Uterus (tissue), 3 donors: ENCODE measurements at regions not wholly inside any gene's neighbourhood (a gene's known extent, or its start where the extent isn't known, plus 50 kb on each side); places are given as distances from the start of the nearest gene placed in this dataset.

Experiments used
- DNase-seq, 2 donors: peaks; one replicate each; pipeline ENCODE4 v3.0.0-alpha.2; 2019 to 2020
- H3K27ac ChIP-seq, 2 donors: fragments of 200-600 bp; sonication (generic); 1 replicate in 1 of 2; 2 replicates in 1 of 2; pipeline ENCODE4 v1.5.1; 2016 to 2018
- H3K27me3 ChIP-seq, 2 donors: fragments of 200-600 bp; sonication (generic); one replicate each; pipeline ENCODE4 v1.5.1; 2018 to 2019; ENCODE audit warnings: control low read depth in 1 of 2
- H3K36me3 ChIP-seq, 2 donors: fragments of 200-600 bp; sonication (generic); one replicate each; pipeline ENCODE4 v1.5.1; 2019; ENCODE audit warnings: control low read depth in 1 of 2
- H3K4me1 ChIP-seq, 2 donors: fragments of 200-600 bp; sonication (generic); one replicate each; pipeline ENCODE4 v1.5.1; 2018 to 2019; ENCODE audit warnings: control low read depth in 1 of 2
- H3K4me3 ChIP-seq, 2 donors: fragments of 200-600 bp; sonication (generic); 1 replicate in 1 of 2; 2 replicates in 1 of 2; pipeline ENCODE4 v1.5.1; 2018 to 2019; ENCODE audit warnings: mild to moderate bottlenecking in 1 of 2
- H3K9me3 ChIP-seq, 2 donors: fragments of 200-600 bp; sonication (generic); one replicate each; pipeline ENCODE4 v1.5.1; 2019; ENCODE audit warnings: control low read depth in 1 of 2
- POLR2A ChIP-seq, 2 donors: fragments of 450-650 bp; IDR thresholded peaks; one replicate each; pipeline ENCODE4 v1.6.1; 2016; ENCODE audit warnings: antibody characterized with exemption in 2 of 2, mild to moderate bottlenecking in 1 of 2, moderate library complexity in 1 of 2
- intact Hi-C: fragments of 100-400 bp; cut with DNase I; formaldehyde crosslinking; loops from one replicate; pipeline ENCODE4 v1.15.1; 2023; ENCODE audit warnings: low total_unique reads
- TF ChIP-seq, protein P1 (sequence below), 4 experiments: fragments of 200-600 bp in 2 of 4; fragments of 450-650 bp in 2 of 4; sonication (generic) in 2 of 4; IDR thresholded peaks; one replicate each; pipeline ENCODE4 v1.5.1; 2016 to 2019; ENCODE audit warnings: antibody characterized with exemption in 4 of 4, mild to moderate bottlenecking in 2 of 4, moderate library complexity in 1 of 4
- donor health status: DM: yes; HTN: yes; CAD: no.

DNA sequence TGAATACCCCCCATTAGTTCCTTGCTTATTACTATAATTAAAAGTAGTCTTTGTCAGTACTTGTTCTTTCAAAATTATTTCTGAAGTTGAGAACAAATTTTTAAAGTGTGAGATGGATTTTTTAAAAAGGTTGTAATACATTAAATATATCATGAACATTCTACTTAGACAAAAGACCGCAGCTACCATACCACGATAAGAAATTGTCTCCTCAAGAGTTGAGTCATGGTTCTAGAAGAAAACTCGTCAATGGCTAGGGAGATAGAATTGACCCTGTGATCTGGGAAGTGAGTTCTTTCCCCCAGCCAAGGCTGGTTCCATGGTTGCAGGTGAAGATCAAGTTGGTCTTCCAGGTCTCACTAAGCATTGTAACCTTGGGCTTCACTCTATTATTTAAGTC, 67.8 kb upstream of the ACYP2 start:
- no peak overlapping the region for H3K4me3 ChIP-seq
- H3K9me3 ChIP-seq, result no peaks in the 10 kb centered on the region
- H3K27me3 ChIP-seq, result no peaks in the 10 kb centered on the region
- intact Hi-C loops, result no loop called here
- DNase-seq, result no peak
- TF ChIP-seq POLR2A (IDR thresholded peaks at IDR 0.05), result no peak
- TF ChIP-seq, protein P1, sequence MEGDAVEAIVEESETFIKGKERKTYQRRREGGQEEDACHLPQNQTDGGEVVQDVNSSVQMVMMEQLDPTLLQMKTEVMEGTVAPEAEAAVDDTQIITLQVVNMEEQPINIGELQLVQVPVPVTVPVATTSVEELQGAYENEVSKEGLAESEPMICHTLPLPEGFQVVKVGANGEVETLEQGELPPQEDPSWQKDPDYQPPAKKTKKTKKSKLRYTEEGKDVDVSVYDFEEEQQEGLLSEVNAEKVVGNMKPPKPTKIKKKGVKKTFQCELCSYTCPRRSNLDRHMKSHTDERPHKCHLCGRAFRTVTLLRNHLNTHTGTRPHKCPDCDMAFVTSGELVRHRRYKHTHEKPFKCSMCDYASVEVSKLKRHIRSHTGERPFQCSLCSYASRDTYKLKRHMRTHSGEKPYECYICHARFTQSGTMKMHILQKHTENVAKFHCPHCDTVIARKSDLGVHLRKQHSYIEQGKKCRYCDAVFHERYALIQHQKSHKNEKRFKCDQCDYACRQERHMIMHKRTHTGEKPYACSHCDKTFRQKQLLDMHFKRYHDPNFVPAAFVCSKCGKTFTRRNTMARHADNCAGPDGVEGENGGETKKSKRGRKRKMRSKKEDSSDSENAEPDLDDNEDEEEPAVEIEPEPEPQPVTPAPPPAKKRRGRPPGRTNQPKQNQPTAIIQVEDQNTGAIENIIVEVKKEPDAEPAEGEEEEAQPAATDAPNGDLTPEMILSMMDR (IDR thresholded peaks at IDR 0.05), result no peak
- H3K27ac ChIP-seq, result no peak overlapping the region
- no peaks in the 10 kb centered on the region for H3K4me1 ChIP-seq
- H3K36me3 ChIP-seq, result no peaks in the 10 kb centered on the region

DNA sequence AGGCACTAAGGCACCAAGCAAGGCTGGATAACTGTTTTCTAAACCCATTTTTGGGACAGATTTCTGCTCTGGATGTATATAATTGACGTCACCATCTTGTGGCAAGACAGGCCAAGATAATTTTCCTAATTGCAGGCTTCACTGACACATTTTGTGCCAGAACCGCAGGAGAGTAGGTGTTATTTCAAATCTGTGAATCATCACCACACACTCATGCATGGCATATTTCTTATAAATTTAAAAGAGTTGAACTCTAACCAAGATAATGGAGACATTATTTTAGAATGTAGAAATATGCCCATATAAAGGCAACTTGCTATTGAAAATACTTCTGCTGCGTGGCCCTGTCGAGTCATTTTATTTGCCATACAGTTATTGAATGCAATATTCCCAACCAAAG, 68.3 kb upstream of the ACYP2 start:
- no peak for TF ChIP-seq POLR2A (IDR thresholded peaks at IDR 0.05)
- TF ChIP-seq, protein P1 (IDR thresholded peaks at IDR 0.05), result no peak
- Histone ChIP-seq H3K4me3 (no peak overlapping the region), H3K9me3 (no peaks in the 10 kb centered on the region), H3K27me3 (no peaks in the 10 kb centered on the region), H3K27ac (no peak overlapping the region), H3K36me3 (no peaks in the 10 kb centered on the region), H3K4me1 (no peaks in the 10 kb centered on the region)
- intact Hi-C loops, result no loop called here
- no peak for DNase-seq

DNA sequence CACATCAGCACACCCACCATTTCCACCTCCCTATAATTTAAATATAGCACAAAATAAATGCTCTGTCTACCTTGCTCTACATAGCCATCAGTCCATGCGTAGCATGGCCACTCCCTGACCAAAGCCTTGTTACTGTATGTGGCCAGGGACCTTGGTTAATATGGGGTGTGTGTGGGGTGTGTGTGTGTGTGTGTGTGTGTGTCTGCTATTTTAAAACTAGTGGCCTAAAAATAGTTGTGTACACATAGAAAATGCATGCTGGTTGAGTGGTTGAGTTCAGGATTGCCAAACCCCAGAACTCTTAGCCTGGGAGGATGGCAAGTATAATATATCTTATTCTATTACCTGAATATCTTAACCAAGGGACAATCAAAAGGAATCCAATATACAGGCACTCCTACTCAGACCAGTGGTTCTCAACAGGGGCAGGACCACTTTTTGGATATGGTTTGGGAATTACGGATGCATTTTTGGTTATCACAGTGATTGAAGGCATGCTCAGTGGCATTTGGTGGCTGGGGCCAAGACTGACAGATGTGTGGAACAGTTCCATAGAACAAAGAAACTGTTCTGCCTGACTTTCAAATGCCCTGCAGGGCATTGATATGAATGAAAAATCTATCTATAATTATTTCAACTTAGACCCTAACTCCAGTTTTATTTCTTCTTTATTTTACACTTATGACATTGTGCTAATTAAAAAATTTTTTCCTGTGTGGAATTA, 72.3 kb upstream of the PSME4 start:
- DNase-seq, result no peak
- H3K36me3 ChIP-seq, result no peaks in the 10 kb centered on the region
- TF ChIP-seq, protein P1 (IDR thresholded peaks at IDR 0.05), result no peak
- no peak for TF ChIP-seq POLR2A (IDR thresholded peaks at IDR 0.05)
- peak overlapping the region; percentile 69 to 74 for H3K27ac ChIP-seq
- H3K4me1 ChIP-seq, result no peaks in the 10 kb centered on the region
- no peak overlapping the region for H3K4me3 ChIP-seq
- H3K27me3 ChIP-seq, result no peaks in the 10 kb centered on the region
- H3K9me3 ChIP-seq, result no peaks in the 10 kb centered on the region
- intact Hi-C loops, result no loop called here

DNA sequence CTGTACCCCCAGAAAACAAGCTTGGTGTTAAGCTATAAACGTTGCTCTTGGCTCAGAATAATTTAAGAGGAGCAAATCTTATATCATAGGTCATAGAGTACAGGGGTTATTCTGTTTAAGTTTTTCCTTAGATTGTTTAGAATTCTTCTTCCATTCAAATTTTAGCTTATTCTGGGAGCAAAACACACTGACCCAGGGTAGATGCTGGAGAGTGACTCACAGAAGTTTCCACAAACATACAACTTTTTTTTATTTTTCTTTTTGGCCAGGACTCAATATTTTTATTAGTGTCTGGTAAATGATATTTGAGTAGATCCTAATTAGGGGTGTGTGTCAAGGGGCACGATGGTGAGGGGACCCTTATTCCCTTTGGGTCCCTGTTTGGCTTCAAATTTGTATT, 71.5 kb upstream of the PSME4 start:
- no peaks in the 10 kb centered on the region for H3K27me3 ChIP-seq
- peak overlapping the region; percentile 69 to 74 for H3K27ac ChIP-seq
- no peak for TF ChIP-seq POLR2A (IDR thresholded peaks at IDR 0.05)
- TF ChIP-seq, protein P1 (IDR thresholded peaks at IDR 0.05), result no peak
- H3K36me3 ChIP-seq, result no peaks in the 10 kb centered on the region
- H3K9me3 ChIP-seq, result no peaks in the 10 kb centered on the region
- intact Hi-C loops, result no loop called here
- no peak for DNase-seq
- H3K4me3 ChIP-seq, result no peak overlapping the region
- H3K4me1 ChIP-seq, result no peaks in the 10 kb centered on the region

DNA sequence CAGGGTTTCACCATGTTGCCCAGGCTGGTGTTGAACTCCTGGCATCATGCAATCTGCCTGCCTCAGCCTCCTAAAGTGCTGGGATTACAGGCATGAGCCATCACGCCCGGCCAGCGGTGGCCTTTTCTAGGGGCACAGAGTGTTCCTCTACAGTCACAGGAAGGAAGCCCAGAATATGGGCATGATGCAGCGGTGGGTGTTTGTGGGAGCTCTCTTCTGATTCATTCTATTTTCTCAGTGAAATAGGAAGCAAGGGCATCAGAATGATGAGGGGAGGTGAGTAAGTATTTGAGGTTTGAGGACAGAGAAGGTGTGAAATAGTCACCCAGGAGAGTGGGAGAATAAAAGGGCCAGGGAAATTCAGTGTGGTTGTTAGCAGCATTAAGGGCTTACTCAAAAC, 70.3 kb upstream of the PSME4 start:
- intact Hi-C loops, result no loop called here

More for the DNA sequence above, 70.3 kb upstream of the PSME4 start:
- no peak for DNase-seq
- no peaks in the 10 kb centered on the region for H3K36me3 ChIP-seq
- no peak overlapping the region for H3K27ac ChIP-seq
- H3K4me3 ChIP-seq, result no peak overlapping the region
- no peaks in the 10 kb centered on the region for H3K4me1 ChIP-seq
- no peaks in the 10 kb centered on the region for H3K9me3 ChIP-seq
- TF ChIP-seq, protein P1 (IDR thresholded peaks at IDR 0.05), result no peak
- TF ChIP-seq POLR2A (IDR thresholded peaks at IDR 0.05), result no peak
- no peaks in the 10 kb centered on the region for H3K27me3 ChIP-seq
